C4-2B (cell line): ENCODE measurements at regions not wholly inside any gene's neighbourhood (a gene's known extent, or its start where the extent isn't known, plus 50 kb on each side); places are given as distances from the start of the nearest gene placed in this dataset.

Experiments
- ZFX ChIP-seq: fragments of 450-650 bp; IDR thresholded peaks from 2 replicates; pipeline ENCODE4 v1.6.1; 2017
- TF ChIP-seq, protein P1 (sequence below): fragments of 450-650 bp; conservative IDR thresholded peaks from 2 replicates; pipeline ENCODE4 v1.5.1; 2017; ENCODE audit warnings: mild to moderate bottlenecking

DNA sequence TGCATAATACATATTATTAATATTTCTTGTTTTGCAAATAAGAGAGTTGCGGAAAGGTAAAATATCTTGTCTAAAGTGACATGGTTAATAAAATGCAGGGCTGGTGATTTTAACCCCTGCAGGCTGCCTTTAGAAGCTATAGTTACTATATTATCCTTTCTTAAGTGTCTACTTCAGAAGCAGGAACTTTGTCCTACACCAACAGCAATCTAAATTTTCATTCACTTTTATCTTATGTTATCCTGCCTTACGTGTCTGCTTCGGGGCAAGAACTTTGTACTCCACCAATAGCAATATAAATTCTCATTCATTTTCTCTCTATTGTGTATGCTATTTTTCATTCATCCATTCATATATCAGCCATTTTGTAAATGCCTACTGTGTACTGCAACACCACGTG is 719.5 kb downstream of the TLR4 start:
- TF ChIP-seq, protein P1, sequence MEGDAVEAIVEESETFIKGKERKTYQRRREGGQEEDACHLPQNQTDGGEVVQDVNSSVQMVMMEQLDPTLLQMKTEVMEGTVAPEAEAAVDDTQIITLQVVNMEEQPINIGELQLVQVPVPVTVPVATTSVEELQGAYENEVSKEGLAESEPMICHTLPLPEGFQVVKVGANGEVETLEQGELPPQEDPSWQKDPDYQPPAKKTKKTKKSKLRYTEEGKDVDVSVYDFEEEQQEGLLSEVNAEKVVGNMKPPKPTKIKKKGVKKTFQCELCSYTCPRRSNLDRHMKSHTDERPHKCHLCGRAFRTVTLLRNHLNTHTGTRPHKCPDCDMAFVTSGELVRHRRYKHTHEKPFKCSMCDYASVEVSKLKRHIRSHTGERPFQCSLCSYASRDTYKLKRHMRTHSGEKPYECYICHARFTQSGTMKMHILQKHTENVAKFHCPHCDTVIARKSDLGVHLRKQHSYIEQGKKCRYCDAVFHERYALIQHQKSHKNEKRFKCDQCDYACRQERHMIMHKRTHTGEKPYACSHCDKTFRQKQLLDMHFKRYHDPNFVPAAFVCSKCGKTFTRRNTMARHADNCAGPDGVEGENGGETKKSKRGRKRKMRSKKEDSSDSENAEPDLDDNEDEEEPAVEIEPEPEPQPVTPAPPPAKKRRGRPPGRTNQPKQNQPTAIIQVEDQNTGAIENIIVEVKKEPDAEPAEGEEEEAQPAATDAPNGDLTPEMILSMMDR: no peak
- no peak for TF ChIP-seq ZFX
